Hepatocyte (in vitro differentiated cells): ENCODE measurements at regions not wholly inside any gene's neighbourhood (a gene's known extent, or its start where the extent isn't known, plus 50 kb on each side); places are given as distances from the start of the nearest gene placed in this dataset.

ENCODE experiments used
- EZH2 ChIP-seq: fragments of 200-600 bp; sonication (generic); IDR thresholded peaks from 2 replicates; pipeline ENCODE4 v1.6.1; 2016; ENCODE audit warnings: antibody characterized with exemption, mild to moderate bottlenecking, borderline replicate concordance
- TF ChIP-seq, protein P1 (sequence below): fragments of 200-600 bp; sonication (generic); IDR thresholded peaks from 2 replicates; pipeline ENCODE4 v1.5.1; 2016; ENCODE audit warnings: antibody characterized with exemption, mild to moderate bottlenecking; ENCODE audit not compliant: poor library complexity

DNA sequence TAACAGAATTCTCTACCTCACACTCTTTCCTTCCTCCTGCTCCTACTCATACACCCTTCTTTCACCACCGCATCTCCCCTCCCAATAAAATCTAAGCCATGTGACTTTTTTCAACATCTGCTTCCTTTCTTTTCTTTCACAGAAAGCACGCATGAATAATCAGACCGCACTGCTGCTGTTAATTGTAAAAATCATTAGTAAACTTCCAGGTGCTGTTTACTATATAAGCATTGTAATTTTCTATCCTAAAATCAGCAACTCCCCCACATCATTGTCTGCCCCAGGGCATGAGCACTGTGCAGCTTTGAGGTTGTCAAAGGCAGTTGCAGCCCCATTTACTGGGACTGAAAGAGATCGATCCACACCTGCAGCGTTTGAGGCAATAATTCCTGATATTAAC is 782.6 kb upstream of the ID2 start:
- TF ChIP-seq, protein P1, sequence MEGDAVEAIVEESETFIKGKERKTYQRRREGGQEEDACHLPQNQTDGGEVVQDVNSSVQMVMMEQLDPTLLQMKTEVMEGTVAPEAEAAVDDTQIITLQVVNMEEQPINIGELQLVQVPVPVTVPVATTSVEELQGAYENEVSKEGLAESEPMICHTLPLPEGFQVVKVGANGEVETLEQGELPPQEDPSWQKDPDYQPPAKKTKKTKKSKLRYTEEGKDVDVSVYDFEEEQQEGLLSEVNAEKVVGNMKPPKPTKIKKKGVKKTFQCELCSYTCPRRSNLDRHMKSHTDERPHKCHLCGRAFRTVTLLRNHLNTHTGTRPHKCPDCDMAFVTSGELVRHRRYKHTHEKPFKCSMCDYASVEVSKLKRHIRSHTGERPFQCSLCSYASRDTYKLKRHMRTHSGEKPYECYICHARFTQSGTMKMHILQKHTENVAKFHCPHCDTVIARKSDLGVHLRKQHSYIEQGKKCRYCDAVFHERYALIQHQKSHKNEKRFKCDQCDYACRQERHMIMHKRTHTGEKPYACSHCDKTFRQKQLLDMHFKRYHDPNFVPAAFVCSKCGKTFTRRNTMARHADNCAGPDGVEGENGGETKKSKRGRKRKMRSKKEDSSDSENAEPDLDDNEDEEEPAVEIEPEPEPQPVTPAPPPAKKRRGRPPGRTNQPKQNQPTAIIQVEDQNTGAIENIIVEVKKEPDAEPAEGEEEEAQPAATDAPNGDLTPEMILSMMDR = no peak
- no peak for TF ChIP-seq EZH2
